Thymus (tissue), 11 donors: ENCODE measurements at regions not wholly inside any gene's neighbourhood (a gene's known extent, or its start where the extent isn't known, plus 50 kb on each side); places are given as distances from the start of the nearest gene placed in this dataset.
"Not testable (repeated sequence)": the region's sequence is repeated elsewhere in the genome, so short reads cannot be mapped to it uniquely, and the experiment has no call there.

Source experiments
- DNase-seq, 9 donors: peaks; one replicate each; pipeline ENCODE4 v3.0.0-alpha.2; 2013; ENCODE audit warnings: low spot score in 9 of 9, low read depth in 6 of 9, missing footprints in 1 of 9
- H3K27ac ChIP-seq, 2 donors: one replicate each; pipeline ENCODE4 v1.5.1; 2013; ENCODE audit warnings: control low read depth in 1 of 2, low read depth in 1 of 2, low read length in 1 of 2, mild to moderate bottlenecking in 1 of 2, moderate library complexity in 1 of 2
- H3K27me3 ChIP-seq, 2 donors: one replicate each; pipeline ENCODE4 v1.5.1; 2013; ENCODE audit warnings: low read length in 1 of 2; ENCODE audit not compliant: control insufficient read depth in 2 of 2, insufficient read depth in 1 of 2
- H3K36me3 ChIP-seq, 2 donors: one replicate each; pipeline ENCODE4 v1.5.1; 2013; ENCODE audit warnings: low read length in 1 of 2, mild to moderate bottlenecking in 1 of 2, moderate library complexity in 1 of 2; ENCODE audit not compliant: control insufficient read depth in 2 of 2, insufficient read depth in 2 of 2
- H3K4me1 ChIP-seq, 2 donors: one replicate each; pipeline ENCODE4 v1.5.1; 2013; ENCODE audit warnings: low read length in 2 of 2; ENCODE audit not compliant: control insufficient read depth in 2 of 2, insufficient read depth in 2 of 2
- H3K4me3 ChIP-seq, 2 donors: one replicate each; pipeline ENCODE4 v1.5.1; 2013; ENCODE audit warnings: low read length in 2 of 2, control low read depth in 1 of 2, mild to moderate bottlenecking in 1 of 2
- H3K9me3 ChIP-seq, 2 donors: one replicate each; pipeline ENCODE4 v1.5.1; 2013; ENCODE audit warnings: low read length in 1 of 2, mild to moderate bottlenecking in 1 of 2; ENCODE audit not compliant: control insufficient read depth in 2 of 2, insufficient read depth in 1 of 2
- WGBS: extraction: QIAGEN DNeasy Blood & Tissue Kit; methylation state at CpG from one replicate; pipeline ENCODE4 v1.1.7; 2013; 5-methylcytosine and 5-hydroxymethylcytosine counted together
- donor health status: healthy.

DNA sequence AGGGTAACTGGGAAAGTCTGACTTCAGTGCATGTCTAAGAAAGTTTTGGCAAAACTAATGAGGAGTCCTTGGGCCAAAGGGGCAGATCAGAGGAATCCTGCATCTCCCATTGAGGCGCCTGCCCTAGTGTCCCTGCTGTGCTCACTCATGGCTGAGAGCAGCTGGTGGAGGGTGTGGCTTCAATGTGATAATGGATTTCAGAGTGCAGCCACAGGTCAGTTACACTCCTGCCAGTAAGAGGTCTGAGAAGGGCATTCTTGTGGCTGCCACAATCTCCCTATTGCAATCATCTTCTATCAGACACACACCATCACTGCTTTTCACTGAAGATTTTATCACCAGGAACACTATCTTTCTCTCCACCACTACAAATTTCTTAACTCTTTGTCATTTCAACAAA is 457.1 kb downstream of the MID1IP1 start:
- Histone ChIP-seq H3K27me3 (no peaks in the 10 kb centered on the region), H3K9me3 (no peaks in the 10 kb centered on the region), H3K27ac (no peak overlapping the region), H3K4me3 (no peak overlapping the region), H3K4me1 (peaks cover 0 to 6% of the 10 kb centered on the region in 2 donors), H3K36me3 (no peaks in the 10 kb centered on the region)
- WGBS = 100% methylated on average over 1 of the region's 1 CpG
- DNase-seq = no peak

DNA sequence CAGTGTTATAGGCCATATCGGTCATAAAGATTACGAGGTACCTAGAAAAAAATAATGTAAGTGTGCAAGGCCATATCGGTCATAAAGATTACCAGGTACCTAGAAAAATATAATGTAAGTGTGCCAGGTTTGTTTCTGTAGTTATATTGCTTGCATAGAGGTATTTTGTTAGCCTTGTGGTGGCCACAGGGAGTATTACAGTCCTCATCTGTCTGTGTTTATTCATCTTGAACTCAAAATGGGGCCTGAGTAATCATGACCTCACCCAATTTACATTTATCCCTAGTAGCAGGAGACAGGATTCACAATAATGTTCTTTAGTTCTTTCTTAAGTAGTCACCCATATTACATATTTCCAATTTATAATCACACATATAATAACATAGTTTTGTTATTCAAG is 459.7 kb downstream of the MID1IP1 start:
- no peaks in the 10 kb centered on the region for H3K27me3 ChIP-seq
- 97% methylated on average over 3 of the region's 3 CpGs for WGBS
- H3K4me3 ChIP-seq = no peak overlapping the region
- no peak overlapping the region for H3K27ac ChIP-seq
- no peaks in the 10 kb centered on the region for H3K36me3 ChIP-seq
- H3K9me3 ChIP-seq = no peaks in the 10 kb centered on the region
- DNase-seq = no peak
- peaks cover 0 to 6% of the 10 kb centered on the region in 2 donors for H3K4me1 ChIP-seq

DNA sequence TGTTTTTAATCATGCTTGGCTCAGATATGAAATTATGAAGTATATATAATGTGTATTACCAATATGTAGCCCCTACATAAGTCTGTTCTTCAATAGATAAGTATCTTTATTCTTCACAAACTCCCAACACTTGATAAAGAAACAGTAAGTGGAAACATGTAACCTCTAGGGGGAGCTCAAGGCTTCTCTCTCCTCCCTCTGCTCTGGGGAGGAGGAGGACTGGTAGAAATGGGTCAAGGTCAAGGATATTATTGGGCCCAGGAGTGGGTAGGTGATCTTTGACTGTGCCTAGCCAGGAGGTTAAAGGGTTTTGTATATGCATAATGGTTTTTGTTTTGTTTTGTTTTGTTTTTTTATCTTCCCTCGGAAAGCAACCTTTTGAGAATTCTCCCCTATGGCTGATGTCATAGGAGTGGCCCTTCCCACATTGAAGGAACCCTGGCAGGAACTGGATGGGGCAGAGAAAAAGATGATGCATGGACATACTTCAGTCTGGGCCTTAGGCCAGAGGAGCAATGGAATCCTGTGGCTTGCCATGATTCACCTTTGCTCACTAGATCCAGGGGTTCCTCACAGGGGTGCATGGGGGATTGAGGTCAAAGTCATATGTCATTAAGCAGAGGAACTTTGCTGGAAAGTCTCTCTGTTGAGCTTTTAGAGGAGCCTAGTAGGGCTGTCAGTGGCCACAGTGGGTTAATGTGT is 460.3 kb downstream of the MID1IP1 start:
- peak in 8 of 9 donors; percentile 13 to 65 (median 31) for DNase-seq

DNA sequence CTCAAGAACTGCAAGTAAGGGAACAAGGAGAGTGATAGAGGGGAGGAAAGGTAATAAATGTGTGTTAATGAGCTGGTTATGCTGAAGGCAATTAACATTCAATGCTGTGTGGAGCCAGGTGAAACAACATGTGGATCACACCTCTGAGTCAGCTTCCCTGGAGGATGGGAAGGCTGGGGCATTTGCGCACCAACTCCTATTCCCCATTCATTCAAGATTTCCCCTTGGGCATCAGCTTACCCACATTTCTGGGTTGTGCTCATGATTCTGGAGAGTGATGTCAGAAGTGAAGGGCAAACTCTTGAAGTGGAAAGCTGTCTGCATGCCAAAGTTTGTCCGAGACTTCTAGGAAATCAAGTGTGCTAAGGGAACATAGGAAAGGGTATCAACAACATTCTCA is 461.4 kb downstream of the MID1IP1 start:
- Histone ChIP-seq H3K27me3 (no peaks in the 10 kb centered on the region), H3K4me1 (peaks cover 0 to 6% of the 10 kb centered on the region in 2 donors), H3K4me3 (no peak overlapping the region), H3K36me3 (no peaks in the 10 kb centered on the region), H3K27ac (no peak overlapping the region), H3K9me3 (no peaks in the 10 kb centered on the region)
- DNase-seq = no peak
- WGBS = 94% methylated on average over 2 of the region's 2 CpGs

More for the DNA sequence above, 460.3 kb downstream of the MID1IP1 start:
- no peak overlapping the region for H3K4me3 ChIP-seq
- peaks cover 0 to 6% of the 10 kb centered on the region in 2 donors for H3K4me1 ChIP-seq
- H3K36me3 ChIP-seq = no peaks in the 10 kb centered on the region
- H3K27me3 ChIP-seq = no peaks in the 10 kb centered on the region
- no peaks in the 10 kb centered on the region for H3K9me3 ChIP-seq
- no peak overlapping the region for H3K27ac ChIP-seq
- 100% methylated on average over 1 of the region's 1 CpG for WGBS

DNA sequence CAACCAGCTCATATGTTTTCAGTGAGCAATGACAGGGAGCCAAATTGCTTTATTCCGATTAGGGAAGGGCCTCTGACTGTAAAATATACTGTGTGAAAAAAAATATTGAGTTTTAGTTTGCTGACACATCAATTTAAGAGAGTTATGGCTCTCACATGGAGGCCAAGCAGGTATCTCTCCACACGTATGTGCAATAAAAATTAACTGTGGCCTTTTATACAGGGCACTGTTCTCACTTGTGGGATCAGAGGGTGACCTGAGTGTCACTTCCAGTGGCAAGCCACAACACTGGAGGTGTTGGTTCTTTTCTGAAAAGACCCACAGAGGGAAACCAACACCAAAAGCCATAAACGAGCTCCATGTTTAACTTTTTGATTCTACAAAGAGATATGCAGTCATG is 462.8 kb downstream of the MID1IP1 start:
- H3K4me1 ChIP-seq = peaks cover 0 to 6% of the 10 kb centered on the region in 2 donors
- no peak for DNase-seq
- no peaks in the 10 kb centered on the region for H3K27me3 ChIP-seq
- H3K9me3 ChIP-seq = no peaks in the 10 kb centered on the region
- H3K27ac ChIP-seq = no peak overlapping the region
- no peaks in the 10 kb centered on the region for H3K36me3 ChIP-seq
- H3K4me3 ChIP-seq = no peak overlapping the region
- 73% methylated on average over 3 of the region's 3 CpGs for WGBS

DNA sequence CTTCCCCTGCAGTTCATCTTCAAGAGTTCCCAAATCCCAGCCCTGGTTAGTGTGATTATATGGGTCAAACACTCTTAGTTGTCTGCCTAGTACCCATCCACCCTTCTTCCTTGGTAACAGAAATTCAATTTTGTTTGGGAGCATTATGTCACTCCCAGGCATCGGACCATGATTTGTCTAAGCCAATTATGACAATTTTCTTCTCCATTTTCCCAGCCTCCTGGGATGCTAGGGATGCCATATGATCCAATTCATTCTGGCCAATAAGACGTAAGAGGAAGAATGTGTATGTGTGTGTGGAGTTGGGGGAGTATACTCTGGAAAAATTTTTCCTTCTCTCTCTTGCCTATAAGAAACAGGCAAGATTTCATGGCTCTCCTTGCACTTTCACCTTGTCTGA is 465.9 kb downstream of the MID1IP1 start:
- Histone ChIP-seq H3K36me3 (no peaks in the 10 kb centered on the region), H3K4me3 (no peak overlapping the region), H3K9me3 (no peaks in the 10 kb centered on the region), H3K27me3 (no peaks in the 10 kb centered on the region), H3K27ac (no peak overlapping the region), H3K4me1 (no peaks in the 10 kb centered on the region)
- 98% methylated on average over 2 of the region's 2 CpGs for WGBS
- DNase-seq = no peak

DNA sequence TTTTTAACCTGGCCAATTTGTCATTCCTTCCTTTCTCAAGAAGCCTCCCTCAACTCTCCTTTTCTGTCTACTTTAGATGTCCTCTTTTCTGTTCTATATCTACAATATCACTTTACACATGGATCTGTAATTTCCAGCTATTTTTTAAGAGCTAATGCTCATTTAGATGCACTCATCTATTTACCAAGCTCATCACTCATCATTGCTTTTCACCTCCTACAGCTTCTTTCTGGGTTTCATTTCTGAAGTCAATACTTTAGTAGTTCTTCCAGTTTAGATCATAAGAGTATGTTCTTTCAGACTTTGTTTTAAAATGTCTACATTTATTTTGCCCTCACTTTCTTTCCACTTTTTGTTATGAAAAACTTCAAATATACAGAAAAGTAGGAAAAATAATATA is 466.9 kb downstream of the MID1IP1 start:
- DNase-seq = no peak
- no peaks in the 10 kb centered on the region for H3K27me3 ChIP-seq
- no peaks in the 10 kb centered on the region for H3K4me1 ChIP-seq
- no peaks in the 10 kb centered on the region for H3K36me3 ChIP-seq
- no peaks in the 10 kb centered on the region for H3K9me3 ChIP-seq
- no peak overlapping the region for H3K4me3 ChIP-seq
- H3K27ac ChIP-seq = no peak overlapping the region

DNA sequence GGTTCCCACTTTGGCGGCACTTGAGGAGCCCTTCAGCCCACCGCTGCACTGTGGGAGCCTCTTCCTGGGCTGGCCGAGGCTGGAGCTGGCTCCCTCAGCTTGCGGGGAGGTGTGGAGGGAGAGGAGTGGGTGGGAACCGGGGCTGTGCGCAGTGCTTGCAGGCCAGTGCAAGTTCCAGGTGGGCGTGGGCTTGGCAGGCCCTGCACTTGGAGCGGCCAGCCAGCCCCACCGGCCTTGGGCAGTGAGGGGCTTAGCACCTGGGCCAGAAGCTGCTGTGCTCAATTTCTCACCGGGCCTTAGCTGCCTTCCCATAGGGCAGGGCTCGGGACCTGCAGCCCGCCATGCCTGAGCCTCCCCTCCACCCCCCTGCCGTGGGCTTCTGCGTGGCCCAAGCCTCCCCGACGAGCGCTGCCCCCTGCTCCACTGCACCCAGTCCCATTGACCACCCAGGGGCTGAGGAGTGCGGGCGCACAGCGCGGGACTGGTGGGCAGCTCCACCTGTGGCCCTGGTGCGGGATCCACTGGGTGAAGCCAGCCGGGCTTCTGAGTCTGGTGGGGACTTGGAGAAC is 474.3 kb downstream of the MID1IP1 start:
- Histone ChIP-seq H3K27ac (no peak overlapping the region), H3K4me1 (no peaks in the 10 kb centered on the region), H3K4me3 (no peak overlapping the region), H3K27me3 (no peaks in the 10 kb centered on the region), H3K9me3 (peaks cover 0 to 7% of the 10 kb centered on the region in 2 donors), H3K36me3 (no peaks in the 10 kb centered on the region)
- no peak for DNase-seq
- WGBS = over 99% methylated on average over 23 of the region's 23 CpGs

DNA sequence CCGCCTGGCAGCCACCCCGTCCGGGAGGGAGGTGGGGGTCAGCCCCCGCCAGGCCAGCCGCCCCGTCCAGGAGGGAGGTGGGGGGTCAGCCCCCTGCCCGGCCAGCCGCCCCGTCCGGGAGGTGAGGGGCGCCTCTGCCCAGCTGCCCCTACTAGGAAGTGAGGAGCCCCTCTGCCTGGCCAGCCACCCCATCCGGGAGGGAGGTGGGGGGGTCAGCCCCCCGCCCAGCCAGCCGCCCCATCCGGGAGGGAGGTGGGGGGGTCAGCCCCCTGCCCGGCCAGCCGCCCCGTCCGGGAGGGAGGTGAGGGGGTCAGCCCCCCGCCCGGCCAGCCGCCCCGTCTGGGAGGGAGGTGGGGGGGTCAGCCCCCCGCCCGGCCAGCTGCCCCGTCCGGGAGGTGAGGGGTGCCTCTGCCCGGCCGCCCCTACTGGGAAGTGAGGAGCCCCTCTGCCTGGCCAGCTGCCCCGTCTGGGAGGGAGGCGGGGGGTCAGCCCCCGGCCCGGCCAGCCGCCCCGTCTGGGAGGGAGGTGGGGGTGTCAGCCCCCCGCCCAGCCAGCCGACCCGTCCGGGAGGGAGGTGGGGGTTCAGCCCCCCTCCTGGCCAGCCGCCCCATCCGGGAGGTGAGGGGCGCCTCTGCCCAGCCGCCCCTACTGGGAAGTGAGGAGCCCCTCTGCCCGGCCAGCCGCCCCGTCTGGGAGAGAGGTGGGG is 476.6 kb downstream of the MID1IP1 start:
- not testable (repeated sequence) for H3K4me3 ChIP-seq, H3K27ac ChIP-seq, DNase-seq, H3K4me1 ChIP-seq, H3K27me3 ChIP-seq, H3K36me3 ChIP-seq
- 97% methylated on average over 35 of the region's 46 CpGs for WGBS
- peaks cover 0 to 11% of the 10 kb centered on the region in 2 donors for H3K9me3 ChIP-seq
